Renal cortex interstitium (tissue), 11 donors: ENCODE measurements at regions not wholly inside any gene's neighbourhood (a gene's known extent, or its start where the extent isn't known, plus 50 kb on each side); places are given as distances from the start of the nearest gene placed in this dataset.
A peak's percentile ranks its signal among the peaks of the same experiment; 100 is the strongest.
"Not testable (repeated sequence)": the region's sequence is repeated elsewhere in the genome, so short reads cannot be mapped to it uniquely, and the experiment has no call there.

Source experiments
- DNase-seq, 11 donors: peaks; one replicate each; pipeline ENCODE4 v3.0.0-alpha.2; 2013; ENCODE audit warnings: low read depth in 9 of 11, low spot score in 4 of 11; ENCODE audit errors: extremely low read depth in 1 of 11

GRCh38 chr7:121748546-121748945, 124.4 kb upstream of the PTPRZ1 start:
- DNase-seq: no peak

- no peak for DNase-seq
Measured at GRCh38 chr7:121745856-121746255, 127.1 kb upstream of the PTPRZ1 start.

GRCh38 chr7:121744877-121745276, 128.1 kb upstream of the PTPRZ1 start:
- no peak for DNase-seq

GRCh38 chr7:121744319-121744718, 128.6 kb upstream of the PTPRZ1 start:
- no peak for DNase-seq

GRCh38 chr7:121741896-121742295, 131.1 kb upstream of the PTPRZ1 start:
- no peak for DNase-seq

- no peak for DNase-seq
Measured at GRCh38 chr7:121739465-121739864, 133.5 kb upstream of the PTPRZ1 start.

- no peak for DNase-seq
Measured at GRCh38 chr7:121730869-121731268, 142.1 kb upstream of the PTPRZ1 start.

GRCh38 chr7:121714559-121715303, 158.2 kb upstream of the PTPRZ1 start:
- peak in 3 of 11 donors; percentile 1 to 25 (median 13) for DNase-seq

- not testable (repeated sequence) for DNase-seq
Measured at GRCh38 chr7:121712961-121713360, 160.0 kb upstream of the PTPRZ1 start.

GRCh38 chr7:121697731-121698316, 175.1 kb upstream of the PTPRZ1 start:
- no peak for DNase-seq

- DNase-seq: no peak
Measured at GRCh38 chr7:121696954-121697353, 176.0 kb upstream of the PTPRZ1 start.

- no peak for DNase-seq
Measured at GRCh38 chr7:121689749-121690148, 183.2 kb upstream of the PTPRZ1 start.

GRCh38 chr7:121681700-121682099, 191.3 kb upstream of the PTPRZ1 start:
- DNase-seq: no peak

GRCh38 chr7:121676168-121676567, 196.8 kb upstream of the PTPRZ1 start:
- DNase-seq: no peak

- DNase-seq: not testable (repeated sequence)
Measured at GRCh38 chr7:121674455-121674854, 198.5 kb upstream of the PTPRZ1 start.

GRCh38 chr7:121669144-121669543, 203.8 kb upstream of the PTPRZ1 start:
- no peak for DNase-seq

GRCh38 chr7:121666306-121666705, 206.7 kb upstream of the PTPRZ1 start:
- DNase-seq: no peak

- DNase-seq: no peak
Measured at GRCh38 chr7:121643320-121643719, 229.6 kb upstream of the PTPRZ1 start.

- no peak for DNase-seq
Measured at GRCh38 chr7:121639705-121640104, 233.3 kb upstream of the PTPRZ1 start.

GRCh38 chr7:121638286-121638685, 234.7 kb upstream of the PTPRZ1 start:
- no peak for DNase-seq

- DNase-seq: no peak
Measured at GRCh38 chr7:121634356-121634755, 238.2 kb upstream of the FAM3C start.
